Activated B cell treated with CpG ODN at 0.5 μM for 24 hours (primary cell): ENCODE measurements at regions not wholly inside any gene's neighbourhood (a gene's known extent, or its start where the extent isn't known, plus 50 kb on each side); places are given as distances from the start of the nearest gene placed in this dataset.
"Not testable (repeated sequence)": the region's sequence is repeated elsewhere in the genome, so short reads cannot be mapped to it uniquely, and the experiment has no call there.

Experiments
- ATAC-seq: fragments of 200-7000 bp; cut with Tn5 transposase; one replicate; pipeline ENCODE4 v1.10.0; 2021; ENCODE audit warnings: low read depth, mild to moderate bottlenecking, moderate library complexity
- CTCF ChIA-PET: fragments of 350-600 bp; sonication (Branson Sonifier 250); formaldehyde crosslinking; loops from one replicate; lab custom pipeline; 2021; ENCODE audit warnings: antibody characterized with exemption; lab: Charles Lee
- POLR2A ChIA-PET: fragments of 350-600 bp; sonication (Branson Sonifier 250); formaldehyde crosslinking; loops from one replicate; lab custom pipeline; 2021; ENCODE audit warnings: antibody characterized with exemption; lab: Charles Lee
- DNase-seq: peaks from one replicate; pipeline ENCODE4 v3.0.0; 2022
- H3K27ac Mint-ChIP-seq: one replicate; pipeline ENCODE4 v1.8.0; 2020; ENCODE audit warnings: mixed read lengths
- H3K27me3 Mint-ChIP-seq: one replicate; pipeline ENCODE4 v1.8.0; 2021; ENCODE audit warnings: mixed read lengths
- H3K36me3 Mint-ChIP-seq: one replicate; pipeline ENCODE4 v1.8.0; 2021; ENCODE audit warnings: low read depth, mixed read lengths
- H3K4me1 Mint-ChIP-seq: one replicate; pipeline ENCODE4 v1.8.0; 2021; ENCODE audit warnings: mixed read lengths
- H3K4me3 Mint-ChIP-seq: one replicate; pipeline ENCODE4 v1.8.0; 2020; ENCODE audit warnings: mild to moderate bottlenecking, mixed read lengths
- H3K9me3 Mint-ChIP-seq: one replicate; pipeline ENCODE4 v1.8.0; 2020; ENCODE audit warnings: mixed read lengths
- CTCF ChIP-seq: fragments of 200-600 bp; IDR thresholded peaks from one replicate; pipeline ENCODE4 v1.8.0; 2022; ENCODE audit warnings: antibody characterized with exemption, mild to moderate bottlenecking
- intact Hi-C: fragments of 100-400 bp; cut with micrococcal nuclease; formaldehyde crosslinking; loops from one replicate; pipeline ENCODE4 v1.15.1; 2024

DNA sequence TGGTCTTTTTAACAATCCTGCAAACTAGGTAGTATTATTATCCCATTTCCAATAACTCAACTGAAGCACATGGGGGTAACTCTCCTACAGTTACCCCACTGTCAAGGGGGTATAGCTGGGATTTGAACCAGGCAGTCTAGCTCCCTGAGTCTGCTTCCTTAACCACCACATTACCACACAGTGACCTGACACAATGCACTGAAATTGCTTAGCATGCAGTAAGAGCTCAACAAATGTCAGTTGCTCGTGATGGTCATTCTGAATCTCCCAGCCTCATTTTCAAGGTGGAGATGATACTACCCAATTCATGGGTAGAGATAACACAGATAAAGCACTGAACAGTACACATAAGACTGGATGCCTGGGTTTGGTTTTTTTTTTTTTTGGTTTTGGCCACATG is 193.2 kb upstream of the MYLIP start:
- Mint-ChIP-seq H3K4me3 (no peak overlapping the region), H3K27ac (no peak overlapping the region), H3K27me3 (no peaks in the 10 kb centered on the region), H3K4me1 (peaks cover 15% of the 10 kb centered on the region), H3K9me3 (peaks cover 17% of the 10 kb centered on the region), H3K36me3 (peaks cover 3% of the 10 kb centered on the region)
- intact Hi-C loops: loop anchor here (1.0 kb wide), 1 partner anchor 34 kb away; no protein-coding TSS in a partner anchor
- ChIA-PET POLR2A (no interaction called here), CTCF (interaction anchor here (1.0 kb wide), 1 partner anchor 244 kb away, joined by 3 read pairs; no protein-coding TSS in a partner anchor)
- DNase-seq: no peak
- no peak for TF ChIP-seq CTCF
- no peak for ATAC-seq

GRCh38 chr6:15931697-15932096 is 197.2 kb upstream of the MYLIP start:
- ATAC-seq, H3K27ac Mint-ChIP-seq, intact Hi-C loops, DNase-seq, H3K36me3 Mint-ChIP-seq, H3K4me1 Mint-ChIP-seq, H3K27me3 Mint-ChIP-seq, H3K4me3 Mint-ChIP-seq, CTCF ChIA-PET, POLR2A ChIA-PET: not testable (repeated sequence)
- peaks cover 25% of the 10 kb centered on the region for H3K9me3 Mint-ChIP-seq

DNA sequence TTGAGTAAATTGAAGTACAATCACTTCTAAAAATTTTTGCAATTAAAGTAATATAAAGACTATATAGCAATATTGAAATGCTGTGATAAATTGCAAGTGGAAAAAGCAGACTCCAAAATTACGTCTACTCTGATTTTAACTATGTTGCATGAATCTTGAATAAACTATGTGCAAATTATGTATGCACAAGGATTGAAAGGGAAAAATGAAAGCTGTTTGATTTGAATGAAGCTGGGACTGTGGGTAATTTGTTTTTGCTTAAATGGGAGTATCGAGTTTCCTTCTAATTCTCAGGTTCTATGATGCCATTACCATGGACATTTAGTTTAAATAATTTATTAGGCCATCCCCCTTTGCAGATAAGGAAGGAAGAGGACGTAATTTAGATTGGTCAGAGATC is 198.7 kb upstream of the MYLIP start:
- TF ChIP-seq CTCF: no peak
- Mint-ChIP-seq H3K27me3 (no peaks in the 10 kb centered on the region), H3K4me3 (no peak overlapping the region), H3K36me3 (peaks cover 5% of the 10 kb centered on the region), H3K27ac (no peak overlapping the region), H3K4me1 (no peaks in the 10 kb centered on the region), H3K9me3 (peaks cover 25% of the 10 kb centered on the region)
- ATAC-seq: no peak
- no peak for DNase-seq
- ChIA-PET CTCF (no interaction called here), POLR2A (no interaction called here)
- intact Hi-C loops: no loop called here

GRCh38 chr6:15929685-15930084 is 199.2 kb upstream of the MYLIP start:
- TF ChIP-seq CTCF: no peak
- intact Hi-C loops: no loop called here
- POLR2A ChIA-PET: no interaction called here
- Mint-ChIP-seq H3K9me3 (peaks cover 25% of the 10 kb centered on the region), H3K27ac (no peak overlapping the region), H3K27me3 (no peaks in the 10 kb centered on the region), H3K4me3 (no peak overlapping the region), H3K4me1 (no peaks in the 10 kb centered on the region), H3K36me3 (peaks cover 5% of the 10 kb centered on the region)
- DNase-seq (no peak), ATAC-seq (no peak)
- CTCF ChIA-PET: no interaction called here

DNA sequence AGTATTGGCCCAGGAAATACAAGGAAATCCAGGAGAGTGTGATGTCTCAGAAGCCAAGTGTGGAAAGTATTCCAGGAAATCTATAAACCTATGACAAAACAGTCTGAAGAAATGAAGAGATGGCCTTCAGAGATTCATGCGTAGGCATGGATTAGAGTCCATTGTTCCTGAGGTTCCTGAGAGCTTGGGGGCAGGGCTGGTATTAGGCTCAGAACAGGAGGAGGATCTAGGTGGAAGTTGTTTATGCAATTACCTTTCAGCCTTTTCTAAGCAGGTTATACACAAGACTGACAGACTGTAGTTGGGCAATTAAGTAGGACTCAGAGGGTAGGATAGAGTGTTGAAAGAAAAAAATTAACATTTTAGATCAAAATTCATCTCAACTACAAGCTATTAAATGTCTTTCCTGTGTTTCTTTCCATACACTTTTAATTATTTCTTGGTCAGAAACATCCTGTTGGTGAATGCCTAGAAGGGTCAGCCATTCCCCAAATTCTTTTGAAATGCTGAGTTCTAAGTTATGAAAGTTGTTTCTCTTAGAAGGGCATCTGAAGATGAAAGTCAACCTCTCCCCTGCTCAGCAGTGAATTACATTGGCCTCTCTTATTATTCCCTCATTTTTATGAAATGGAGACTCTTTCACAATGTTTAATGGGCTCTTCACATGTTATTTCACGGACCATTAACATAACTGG is 201.2 kb upstream of the MYLIP start:
- no peaks in the 10 kb centered on the region for H3K4me1 Mint-ChIP-seq
- intact Hi-C loops: no loop called here
- no peak for TF ChIP-seq CTCF
- no peak overlapping the region for H3K27ac Mint-ChIP-seq
- peaks cover 22% of the 10 kb centered on the region for H3K9me3 Mint-ChIP-seq
- ChIA-PET CTCF (no interaction called here), POLR2A (no interaction called here)
- no peaks in the 10 kb centered on the region for H3K27me3 Mint-ChIP-seq
- DNase-seq: no peak
- no peak overlapping the region for H3K4me3 Mint-ChIP-seq
- H3K36me3 Mint-ChIP-seq: peaks cover 5% of the 10 kb centered on the region
- no peak for ATAC-seq

DNA sequence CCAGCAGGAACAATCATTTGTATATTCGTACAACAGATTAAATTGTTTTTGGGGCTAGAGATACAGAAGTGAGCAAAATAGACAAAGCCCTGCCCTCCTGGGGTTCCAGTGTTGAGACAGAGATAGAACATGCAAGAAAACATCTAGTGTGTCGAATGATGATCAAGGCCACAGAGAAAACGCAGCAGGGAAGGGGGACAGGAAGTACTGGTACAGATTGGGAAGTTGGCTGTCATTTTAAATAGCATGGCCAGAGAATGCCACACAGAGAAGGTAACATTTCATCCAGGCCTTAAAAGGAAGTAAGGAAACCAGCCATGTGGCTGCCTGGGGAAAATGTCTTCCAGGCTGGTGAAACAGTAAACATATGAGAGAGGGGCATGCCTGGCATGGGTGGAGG is 202.6 kb upstream of the MYLIP start:
- Mint-ChIP-seq H3K4me1 (no peaks in the 10 kb centered on the region), H3K36me3 (peaks cover 3% of the 10 kb centered on the region), H3K27me3 (no peaks in the 10 kb centered on the region), H3K4me3 (no peak overlapping the region), H3K9me3 (peaks cover 14% of the 10 kb centered on the region), H3K27ac (no peak overlapping the region)
- intact Hi-C loops: no loop called here
- no peak for DNase-seq
- ATAC-seq: no peak
- CTCF ChIA-PET: no interaction called here
- TF ChIP-seq CTCF: no peak
- POLR2A ChIA-PET: no interaction called here
